Cerebellar cortex (tissue), 1 donor: ENCODE measurements at regions not wholly inside any gene's neighbourhood (a gene's known extent, or its start where the extent isn't known, plus 50 kb on each side); places are given as distances from the start of the nearest gene placed in this dataset.
"Not testable (repeated sequence)": the region's sequence is repeated elsewhere in the genome, so short reads cannot be mapped to it uniquely, and the experiment has no call there.

Experiments used
- DNase-seq: peaks from one replicate; pipeline ENCODE4 v3.0.0-alpha.2; 2015; ENCODE audit warnings: low spot score

DNA sequence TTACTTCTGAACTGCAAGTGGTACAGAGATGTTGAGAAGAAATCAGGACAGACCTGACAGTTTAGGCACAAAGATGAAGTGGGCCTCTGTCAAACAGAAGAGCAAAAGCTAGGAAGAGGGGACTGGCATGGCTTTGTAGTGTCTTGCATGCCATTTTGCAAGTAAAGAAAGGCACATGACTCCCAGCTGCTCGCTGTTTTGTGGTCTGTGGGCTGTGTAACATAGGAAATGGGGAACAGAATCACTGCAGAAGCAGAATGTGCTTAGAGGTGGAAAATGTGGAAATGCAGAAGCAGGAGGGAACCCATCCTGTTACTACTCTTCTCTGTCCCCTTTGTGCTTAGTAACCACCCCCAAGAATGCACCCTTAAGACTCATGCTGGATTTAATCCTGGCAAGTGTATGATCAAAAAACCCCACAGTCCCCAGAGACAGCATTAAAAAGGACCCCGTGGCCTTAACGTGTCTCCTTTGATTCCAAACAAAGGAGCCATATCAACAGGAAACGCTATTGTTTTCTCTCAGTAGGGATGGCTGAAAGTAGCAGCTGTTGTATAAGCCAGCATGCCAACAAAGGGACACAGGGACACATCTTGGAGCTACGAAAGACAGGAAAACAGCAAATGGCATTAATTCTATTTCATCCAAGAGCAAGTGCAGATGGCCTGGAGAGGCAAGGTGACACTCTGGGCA lies 177.6 kb upstream of the GLRA2 start:
- no peak for DNase-seq

DNA sequence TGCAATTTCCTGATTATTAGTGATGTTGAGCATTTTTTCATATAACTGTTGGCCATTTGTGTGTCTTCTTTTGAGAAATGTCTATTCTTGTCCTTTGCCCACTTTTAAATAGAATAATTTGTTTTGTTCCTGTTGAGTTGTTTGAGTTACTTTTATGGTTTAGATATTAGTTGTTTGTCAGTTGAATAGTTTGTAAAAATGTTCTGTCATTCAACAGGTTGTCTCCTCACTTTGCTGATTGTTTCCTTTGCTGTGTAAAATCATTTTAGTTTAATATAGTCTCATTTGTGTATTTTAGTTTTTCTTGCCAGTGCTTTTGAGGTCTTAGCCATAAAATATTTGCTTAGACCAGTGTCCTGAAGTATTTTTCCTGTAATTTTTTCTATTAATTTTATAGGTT lies 181.8 kb upstream of the GLRA2 start:
- DNase-seq, result no peak

DNA sequence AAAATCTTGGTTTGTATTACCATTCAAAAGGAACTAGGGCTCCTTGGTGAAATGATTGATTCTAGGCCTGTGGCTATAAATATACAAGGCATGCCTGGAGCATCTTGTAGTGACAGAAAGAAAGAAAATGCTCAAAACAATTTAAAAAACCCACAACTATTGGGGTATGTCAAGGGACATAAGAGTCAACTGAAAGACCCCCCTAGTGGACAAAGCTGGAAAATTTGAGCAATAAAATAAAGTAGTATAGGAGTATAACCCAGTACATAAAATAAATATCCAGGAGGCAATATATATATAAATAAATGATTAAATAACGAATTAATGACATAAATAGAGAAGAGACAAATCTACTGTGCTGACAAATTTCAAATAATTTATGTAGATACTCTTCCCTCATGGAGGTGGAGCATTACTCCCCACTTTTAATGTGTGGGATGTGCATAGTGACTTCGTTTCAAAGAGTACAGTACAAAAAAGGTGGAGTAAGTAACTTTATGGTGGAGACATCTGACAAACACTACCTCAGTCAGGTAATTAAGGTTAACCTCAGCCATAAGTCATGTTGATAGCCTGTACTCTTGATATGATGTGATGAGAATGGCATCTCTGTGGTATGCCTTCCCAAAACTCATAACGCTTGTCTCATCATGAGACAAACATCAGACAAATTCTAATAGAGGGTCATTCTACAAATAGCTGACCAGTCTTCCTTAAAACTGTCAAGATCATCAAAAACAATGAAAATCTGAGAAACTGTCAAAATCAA lies 185.0 kb upstream of the GLRA2 start:
- DNase-seq, result no peak

DNA sequence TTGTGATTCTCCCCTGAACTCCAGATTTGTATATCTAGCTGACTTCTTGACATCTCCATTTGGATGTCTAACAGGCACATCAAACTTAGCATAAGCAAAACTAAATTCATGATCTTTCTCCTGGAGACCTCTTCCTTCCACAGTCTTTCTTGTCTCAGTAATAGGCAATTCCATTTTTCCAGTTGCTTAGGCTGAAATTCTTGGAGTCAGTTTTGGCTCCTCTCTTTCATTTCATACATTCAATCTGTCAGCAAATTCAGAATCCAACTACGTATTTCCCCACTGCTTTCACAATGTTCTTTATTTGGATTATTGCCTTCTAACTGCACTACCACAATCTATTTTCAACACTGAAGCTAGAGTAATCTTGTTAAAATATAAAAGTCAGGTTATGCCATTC lies 219.9 kb upstream of the GLRA2 start:
- DNase-seq, result no peak

DNA sequence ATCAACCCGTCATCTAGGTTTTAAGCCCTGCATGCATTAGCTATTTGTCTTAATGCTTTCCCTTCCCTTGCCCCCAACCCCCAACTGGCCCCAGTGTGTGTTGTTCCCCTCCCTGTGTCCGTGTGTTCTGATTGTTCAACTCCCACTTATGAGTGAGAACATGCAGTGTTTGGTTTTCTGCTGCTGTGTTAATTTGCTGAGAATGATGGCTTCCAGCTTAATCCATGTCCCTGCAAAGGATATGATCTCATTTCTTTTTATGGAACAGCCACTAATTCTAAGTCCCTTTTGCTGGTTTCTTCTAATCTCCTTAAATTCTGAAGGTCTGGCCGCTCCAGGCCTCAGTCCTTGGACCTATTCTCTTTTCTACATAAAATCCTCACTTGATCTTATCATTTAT lies 220.4 kb upstream of the GLRA2 start:
- DNase-seq, result not testable (repeated sequence)

DNA sequence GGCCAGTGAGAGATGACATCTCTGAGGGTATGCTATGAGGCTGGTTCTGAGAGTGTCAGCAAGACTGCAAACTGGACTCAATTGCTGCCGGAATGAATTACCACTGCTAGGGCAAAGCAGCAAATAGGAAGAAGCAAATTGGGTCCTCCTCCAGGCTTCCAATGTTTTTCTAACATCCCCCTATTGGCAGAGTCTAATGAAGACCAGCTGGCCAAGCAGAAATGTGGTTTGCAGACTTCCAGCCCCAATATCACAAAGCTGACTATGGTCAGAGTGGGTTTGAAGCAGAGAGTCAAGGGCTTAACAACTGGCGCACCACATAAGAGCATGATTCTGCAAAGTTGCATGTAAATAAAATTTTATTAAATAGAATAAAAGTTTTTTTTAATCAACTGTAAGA lies 225.4 kb upstream of the GLRA2 start:
- DNase-seq, result no peak

DNA sequence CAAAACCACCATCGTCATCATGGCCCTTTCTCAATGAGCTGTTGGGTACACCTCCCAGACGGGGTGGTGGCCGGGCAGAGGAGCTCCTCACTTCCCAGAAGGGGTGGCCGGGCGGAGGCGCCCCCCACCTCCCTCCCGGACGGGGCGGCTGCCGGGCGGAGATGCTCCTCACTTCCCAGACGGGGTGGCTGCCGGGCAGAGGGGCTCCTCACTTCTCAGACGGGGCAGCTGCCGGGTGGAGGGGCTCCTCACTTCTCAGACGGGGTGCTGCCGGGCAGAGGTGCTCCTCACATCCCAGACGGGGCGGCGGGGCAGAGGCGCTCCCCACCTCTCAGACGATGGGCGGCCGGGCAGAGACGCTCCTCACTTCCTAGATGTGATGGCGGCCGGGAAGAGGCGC lies 226.8 kb upstream of the GLRA2 start:
- DNase-seq, result not testable (repeated sequence)

DNA sequence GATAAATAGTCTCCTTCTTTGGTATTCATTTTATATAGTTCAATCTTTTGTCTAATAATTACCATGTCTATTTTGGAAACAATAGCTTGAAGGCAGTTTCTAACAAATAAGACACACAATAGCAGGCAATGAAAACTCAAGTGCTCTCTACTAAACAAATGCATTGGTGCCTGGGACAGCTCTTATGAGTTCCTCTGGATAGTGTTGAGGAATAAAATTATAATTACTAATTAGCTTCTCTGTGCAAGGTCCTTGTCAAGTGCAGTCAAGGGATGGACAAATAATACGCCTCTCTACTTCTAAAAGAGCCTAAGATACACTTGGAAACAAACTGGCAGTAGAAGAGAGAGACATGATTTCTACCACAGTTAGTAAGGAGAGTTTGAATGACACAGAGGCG lies 229.0 kb upstream of the GLRA2 start:
- DNase-seq, result no peak

DNA sequence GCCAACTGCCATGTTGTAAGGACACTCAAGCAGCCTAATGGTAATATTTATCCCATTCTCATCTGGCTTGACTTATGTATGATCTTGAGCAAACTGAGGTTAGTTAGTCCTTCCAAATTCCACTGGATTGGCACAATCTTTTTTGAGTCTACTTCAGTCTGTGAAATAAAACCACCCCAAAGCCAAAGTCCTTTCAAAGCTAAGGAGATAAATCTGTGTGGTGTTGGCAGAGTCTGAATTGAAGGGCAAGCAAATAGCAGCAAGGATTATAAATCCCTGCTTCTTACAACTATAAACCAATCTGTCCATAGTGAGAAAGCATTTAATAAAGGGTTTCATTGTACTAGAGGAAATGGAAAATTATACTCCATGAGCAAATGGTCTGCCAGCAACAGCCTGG lies 233.9 kb upstream of the GLRA2 start:
- DNase-seq, result no peak

DNA sequence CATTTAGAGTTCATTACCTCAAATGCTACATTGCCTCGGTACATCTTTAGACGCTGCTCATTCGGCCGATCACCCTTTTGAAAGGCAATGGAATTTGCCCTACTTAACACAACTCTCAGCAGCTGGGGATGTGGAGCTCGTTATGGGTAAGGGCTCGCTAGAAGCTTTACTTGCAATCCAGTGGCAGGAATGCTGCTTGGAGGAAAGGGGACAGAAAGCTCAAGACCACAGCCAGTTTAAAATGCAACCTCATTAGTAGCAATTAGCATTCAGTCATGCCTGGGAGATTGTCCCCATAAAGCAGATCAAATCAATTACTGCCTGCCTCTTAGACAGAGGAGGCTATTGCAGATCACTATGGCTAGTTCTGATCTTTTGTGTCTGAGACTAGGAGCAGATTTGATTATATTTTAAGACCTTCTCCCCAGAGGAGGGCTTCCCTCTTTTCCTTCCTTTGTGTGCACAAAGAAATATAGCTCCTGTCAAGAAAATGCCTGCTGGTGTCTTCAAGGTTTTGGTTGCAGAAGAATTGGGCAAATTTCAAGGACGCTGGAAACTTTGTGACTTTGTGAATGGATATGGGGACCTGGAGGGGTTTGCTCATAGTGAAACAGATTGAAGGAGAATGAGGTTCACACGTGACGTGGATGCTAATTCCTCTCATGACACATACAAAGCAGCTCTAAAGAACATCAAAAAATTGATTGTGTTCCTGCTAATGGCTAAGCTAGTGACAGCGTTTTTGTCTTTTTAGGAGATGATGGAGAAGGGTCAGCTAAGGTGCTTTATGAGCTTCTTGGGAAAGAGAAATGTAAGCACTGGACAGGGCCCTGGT lies 237.5 kb upstream of the GLRA2 start:
- DNase-seq, result no peak

DNA sequence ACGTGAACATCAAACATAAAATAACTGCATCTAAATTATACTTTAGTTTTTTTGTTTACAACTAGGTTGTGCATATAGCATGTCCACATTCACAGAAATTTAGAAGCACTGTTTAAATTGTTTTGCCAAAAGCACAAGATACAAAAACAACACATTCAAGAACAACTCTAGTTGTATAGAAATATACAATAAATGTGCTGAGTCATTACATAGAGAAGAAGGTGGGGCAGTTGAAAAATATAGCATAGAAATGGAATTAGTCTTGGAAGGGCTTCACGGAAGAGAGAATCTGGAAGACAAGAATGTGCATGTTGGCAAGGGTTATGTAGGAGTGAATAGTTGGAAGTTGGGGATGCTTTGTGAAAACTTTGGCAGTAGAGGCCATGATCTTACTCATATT lies 239.0 kb upstream of the GLRA2 start:
- DNase-seq, result no peak

DNA sequence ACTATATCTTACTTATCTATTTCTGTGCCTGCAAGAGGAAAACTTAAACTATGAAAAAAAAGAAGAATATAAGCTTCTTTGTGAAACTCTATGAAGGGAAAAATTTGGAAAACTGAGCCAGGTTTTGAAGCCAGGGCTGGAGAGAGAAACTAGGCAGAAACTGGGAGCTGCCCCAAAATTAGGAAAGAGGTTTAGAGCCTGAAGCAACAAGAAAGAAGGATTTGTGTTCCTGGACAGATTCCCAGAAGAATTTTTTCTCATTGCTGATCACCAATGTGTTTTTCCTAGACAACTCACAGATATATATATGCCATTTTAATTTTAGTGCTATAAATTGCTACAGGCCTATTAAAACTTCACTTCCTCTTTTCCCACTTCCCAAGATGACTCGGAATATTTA lies 245.0 kb upstream of the GEMIN8 start:
- DNase-seq, result peak; percentile 2

DNA sequence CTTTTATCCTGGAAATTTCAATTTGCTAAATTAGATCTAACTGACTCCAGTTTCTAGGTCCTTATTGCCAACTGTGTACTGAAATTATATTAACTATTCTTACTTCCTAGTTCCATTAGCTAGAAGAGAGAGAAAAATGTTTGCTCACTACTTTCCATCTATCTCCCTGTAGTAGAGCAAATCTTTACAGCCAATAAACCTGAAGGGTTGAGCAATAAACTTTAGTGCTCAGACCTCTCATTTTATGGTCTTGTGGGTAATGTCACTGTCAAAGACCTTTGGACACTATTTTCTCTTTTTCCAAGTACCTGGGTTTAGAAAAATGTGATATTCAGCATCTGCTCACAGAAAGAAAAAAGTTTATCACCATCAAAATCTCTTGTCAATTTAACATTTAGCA lies 237.5 kb upstream of the GEMIN8 start:
- no peak for DNase-seq

DNA sequence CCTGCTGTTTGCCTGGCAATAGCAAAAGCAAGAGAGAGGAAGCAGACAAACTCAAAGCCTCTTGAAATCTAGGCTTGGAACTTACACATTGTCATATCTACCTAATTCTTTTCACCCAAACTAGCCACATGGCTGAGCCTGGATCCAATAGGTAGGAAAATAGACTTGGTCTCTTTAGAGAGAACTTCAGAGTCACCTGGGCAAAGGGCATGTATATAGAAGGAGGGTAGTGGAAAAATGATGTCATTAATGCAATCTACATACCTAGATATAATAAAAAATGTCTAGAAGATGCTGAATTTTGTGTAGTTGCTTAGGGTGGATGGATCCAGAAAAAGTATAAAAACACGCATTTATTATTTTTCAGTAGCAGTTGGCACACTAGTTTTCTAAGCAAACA lies 237.0 kb upstream of the GEMIN8 start:
- DNase-seq, result no peak

DNA sequence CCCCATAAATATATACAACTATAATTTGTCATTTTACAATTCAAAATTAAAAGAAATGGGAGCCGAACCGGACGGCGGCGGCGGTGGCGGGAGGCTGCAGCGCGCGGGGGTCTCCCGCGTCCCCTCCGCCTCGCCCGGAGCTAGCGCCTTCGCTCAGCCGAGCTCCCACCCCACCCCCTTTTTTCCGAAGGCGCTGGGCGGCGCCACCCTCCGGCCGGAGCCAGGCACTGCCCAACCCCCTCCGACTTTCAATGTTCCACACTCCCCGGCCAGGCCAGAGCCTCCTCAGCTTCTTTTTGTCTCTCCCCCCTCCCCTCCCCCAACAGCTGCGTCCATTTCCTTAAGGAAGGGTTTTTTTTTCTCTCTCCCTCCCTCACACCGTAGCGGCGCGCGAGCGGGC lies 214.1 kb upstream of the GEMIN8 start:
- DNase-seq, result no peak

DNA sequence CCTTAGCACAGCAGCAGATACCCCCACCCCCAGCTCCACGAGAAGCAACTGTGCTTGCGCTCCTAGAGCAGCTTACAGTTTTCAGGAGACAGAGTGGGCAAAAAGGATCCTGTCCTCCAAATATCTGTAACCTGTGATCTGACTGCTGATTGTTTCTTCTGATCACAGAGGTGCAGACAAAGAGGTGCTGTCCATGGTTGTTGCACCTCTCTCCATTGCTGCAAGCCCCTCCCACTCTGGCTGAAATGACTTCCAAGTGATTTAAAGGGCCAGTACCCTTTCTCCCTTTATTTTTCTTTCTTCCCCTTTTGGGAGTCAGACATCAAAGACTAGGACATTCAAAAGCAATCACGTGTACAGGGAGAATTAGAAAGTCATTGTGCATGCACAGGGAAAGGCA lies 205.3 kb upstream of the GEMIN8 start:
- DNase-seq, result no peak

DNA sequence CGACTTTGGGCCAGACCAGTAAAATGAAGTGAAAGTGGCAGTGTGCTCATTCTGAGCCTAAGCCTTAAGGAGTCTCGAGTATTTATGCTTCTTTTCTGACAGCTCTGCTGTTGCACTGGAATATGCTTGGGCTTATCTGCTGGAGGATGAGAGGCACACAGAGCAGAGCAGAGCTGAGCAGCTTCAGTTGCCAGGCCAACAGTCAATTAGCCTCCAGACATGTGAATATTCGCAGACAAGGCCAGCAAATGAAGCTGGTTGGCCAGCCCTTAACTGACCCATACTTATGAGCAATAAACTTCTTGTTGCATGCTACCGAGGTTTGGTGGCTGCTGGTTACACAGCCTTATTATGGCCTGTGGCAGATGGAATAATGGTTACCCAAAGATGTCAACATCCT lies 203.0 kb upstream of the GEMIN8 start:
- no peak for DNase-seq

DNA sequence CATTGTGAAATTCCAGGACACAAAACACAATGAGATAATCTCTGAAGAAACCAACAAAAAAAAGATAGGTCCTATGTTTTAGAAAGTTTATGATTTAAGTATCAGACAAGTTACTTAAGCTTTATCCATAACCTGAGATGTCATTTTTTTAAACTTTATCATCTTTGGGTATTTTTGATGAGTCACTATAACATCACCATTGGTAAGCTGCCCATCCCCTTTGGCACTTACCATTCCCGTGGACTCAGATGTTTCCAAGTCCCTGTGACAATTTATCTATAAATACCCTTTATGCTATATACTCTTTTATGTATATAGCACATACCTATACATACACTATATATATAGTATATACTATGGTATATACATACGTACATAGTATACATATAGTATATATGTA lies 198.9 kb upstream of the GEMIN8 start:
- DNase-seq, result no peak

DNA sequence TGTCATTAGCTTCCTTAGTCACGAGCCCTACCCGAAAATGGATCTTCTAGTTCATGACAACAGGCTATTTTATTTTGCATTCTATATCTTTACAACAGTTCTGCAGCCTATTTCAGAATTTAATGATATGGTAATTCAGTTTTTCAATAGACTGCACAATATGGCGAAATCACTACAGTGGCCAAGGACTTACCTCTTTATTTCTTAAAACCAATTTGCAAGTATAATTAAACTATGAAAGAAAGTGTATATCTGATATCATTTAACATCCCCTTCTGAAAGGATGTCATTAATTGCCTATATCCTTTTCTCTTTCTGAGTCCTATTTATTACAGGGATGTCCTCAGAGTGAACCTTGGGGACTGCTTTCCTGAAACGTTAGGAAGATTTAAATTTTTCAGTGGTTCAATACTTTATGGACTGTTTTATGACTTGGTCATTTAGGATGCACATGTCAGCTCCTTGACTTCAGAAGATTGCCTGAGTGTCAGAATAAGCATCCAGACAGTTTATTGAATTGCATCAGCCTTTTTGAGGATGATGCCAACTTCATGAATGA lies 190.8 kb upstream of the GEMIN8 start:
- no peak for DNase-seq

DNA sequence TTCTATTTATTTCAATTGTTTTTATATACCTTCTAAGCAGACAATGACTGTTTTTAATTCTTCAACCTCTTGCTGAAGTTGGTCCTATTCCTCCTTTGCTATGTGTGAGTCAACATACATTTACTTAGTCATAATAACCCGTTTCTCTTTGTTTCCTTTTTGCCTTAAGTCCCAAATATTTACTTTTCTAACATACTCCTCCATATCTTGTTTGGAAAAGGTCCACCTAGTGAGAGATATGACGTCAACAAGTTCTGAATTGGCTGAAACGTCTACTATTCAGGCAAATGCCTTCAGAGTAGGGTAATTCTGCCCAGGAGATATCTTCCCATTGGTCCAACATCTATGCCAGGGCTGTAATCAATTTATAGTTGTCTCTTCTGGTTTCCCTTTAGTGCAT lies 179.3 kb upstream of the GEMIN8 start:
- no peak for DNase-seq

DNA sequence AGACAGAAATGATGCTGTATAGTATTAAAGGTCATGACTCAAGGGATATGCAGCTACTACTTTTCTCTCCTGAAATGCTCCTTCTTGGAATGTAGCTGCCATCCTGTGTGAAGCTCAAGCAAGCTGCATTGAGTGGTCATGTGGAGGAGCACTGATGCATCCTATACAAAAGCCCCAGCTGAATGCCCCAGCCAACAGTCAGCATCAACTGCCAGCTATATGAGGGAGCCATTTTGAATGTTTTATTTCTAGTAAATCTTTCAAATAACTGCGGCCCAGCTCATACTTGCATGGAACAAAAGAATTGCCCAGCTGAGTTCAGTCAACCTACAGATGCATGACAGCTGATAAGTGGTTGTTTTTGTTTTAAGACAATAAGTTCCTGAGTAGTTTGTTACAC lies 165.0 kb upstream of the GEMIN8 start:
- no peak for DNase-seq

DNA sequence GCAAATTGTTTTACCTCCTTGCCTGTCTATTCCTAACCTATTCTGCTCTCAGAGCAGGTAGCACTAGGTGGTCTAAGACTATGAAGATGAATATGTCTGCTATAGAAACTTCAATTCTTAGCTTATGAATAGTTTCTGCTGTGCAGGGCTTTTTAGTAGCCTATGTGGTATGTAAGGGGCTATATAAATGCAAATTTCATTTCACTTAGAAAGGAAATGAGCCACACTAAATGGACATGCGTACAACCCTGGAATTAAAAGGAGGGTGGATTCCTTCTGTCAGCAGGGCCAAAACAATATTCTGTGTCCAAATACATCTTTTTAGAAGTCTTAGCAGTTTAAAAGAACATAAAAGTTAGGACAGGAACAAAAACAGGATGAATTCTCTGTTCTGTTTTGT lies 163.9 kb upstream of the GEMIN8 start:
- no peak for DNase-seq

DNA sequence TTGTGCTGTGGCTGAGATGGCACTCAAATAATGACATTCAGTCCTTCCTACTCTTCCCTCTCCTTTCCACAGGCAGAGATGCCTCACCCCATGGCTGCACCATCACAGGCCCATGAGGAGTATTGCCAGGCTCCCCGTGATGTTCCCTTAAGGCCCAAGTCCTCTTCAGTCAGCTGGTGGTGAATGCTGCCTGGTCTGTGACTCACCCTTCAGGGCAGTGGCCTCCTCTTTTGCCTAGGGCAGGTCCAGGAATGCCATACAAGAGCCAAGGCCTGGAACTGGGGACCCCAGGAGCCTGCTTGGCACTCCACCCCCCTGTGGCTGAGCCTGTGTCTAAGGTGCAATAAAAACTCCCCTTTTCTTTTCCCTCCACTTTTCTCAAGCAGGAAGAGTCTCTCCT lies 144.2 kb upstream of the GEMIN8 start:
- no peak for DNase-seq
